ENCODE measurements at regions not wholly inside any gene's neighbourhood (a gene's known extent, or its start where the extent isn't known, plus 50 kb on each side); places are given as distances from the start of the nearest gene placed in this dataset.

DNA sequence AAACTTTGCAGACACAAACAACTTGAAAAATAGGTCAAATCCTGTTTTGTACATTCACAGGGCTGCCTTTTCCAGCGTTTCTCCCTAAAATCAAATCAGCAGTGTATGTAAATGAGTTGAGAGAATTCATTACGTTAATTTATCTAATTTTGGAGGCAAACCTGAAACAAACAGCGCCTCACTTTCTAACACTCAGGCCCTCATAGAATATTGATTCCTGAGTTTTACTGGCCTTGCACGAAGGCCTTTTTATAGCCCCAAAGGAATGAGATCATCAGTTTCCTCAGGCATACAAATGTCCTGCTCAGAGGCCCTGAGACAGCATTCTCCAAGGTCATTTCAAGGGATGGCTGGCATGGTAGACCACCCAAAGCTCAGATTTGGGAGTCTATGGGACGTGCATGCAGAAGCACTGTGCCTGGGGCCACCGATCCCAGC is 131.7 kb upstream of the CHST15 start:
- Mint-ChIP-seq H3K4me1 (peaks cover 12 to 18% of the 10 kb centered on the region in 2 experiments), H3K27ac (no peak overlapping the region), H3K9me3 (peaks cover 34 to 36% of the 10 kb centered on the region in 2 experiments), H3K27me3 (ENCODE audit: low read depth) (no peaks in the 10 kb centered on the region; the same call in 1 of the 2 replicates), H3K36me3 (ENCODE audit: insufficient read depth in 1 of 3, low read depth in 3 of 3) (peaks cover 0 to 8% (median 0%) of the 10 kb centered on the region in 3 experiments; a peak in 2 of 7 replicates), H3K4me3 (no peak overlapping the region)
- Histone ChIP-seq H3K79me1 (ENCODE audit: insufficient read depth, low read depth, low read length, poor library complexity, severe bottlenecking) (no peaks in the 10 kb centered on the region), H2BK12ac (ENCODE audit: insufficient read length, low read depth, low read length) (no peak overlapping the region), H3K4me1 (ENCODE audit: insufficient read depth, low read length) (0 out of 2 replicates have a peak, but pooled peaks cover 2% of the 10 kb centered on the region), H3K18ac (ENCODE audit: insufficient read length, low read depth, low read length) (no peak overlapping the region), H3K9ac (ENCODE audit: extremely low read depth, insufficient read length, low read length) (no peak overlapping the region), H3K23ac (ENCODE audit: insufficient read length, low read depth, low read length) (no peak overlapping the region), H3K23me2 (ENCODE audit: insufficient read length, low read depth, low read length, poor library complexity, severe bottlenecking) (peaks cover 2% of the 10 kb centered on the region), H2AFZ (ENCODE audit: low read length) (no peak overlapping the region), H4K20me1 (ENCODE audit: control insufficient read depth, insufficient read depth, insufficient read length) (no peaks in the 10 kb centered on the region), H4K8ac (replicated peaks; ENCODE audit: insufficient read length, low read depth, low read length) (no peak overlapping the region), H3K4me2 (ENCODE audit: insufficient read depth, insufficient read length, low read length) (no peak overlapping the region), H3T11ph (ENCODE audit: low read length) (no peak overlapping the region), H4K91ac (ENCODE audit: insufficient read length, low read depth, low read length) (no peak overlapping the region), H3K4ac (ENCODE audit: low read depth, low read length) (no peak overlapping the region), H3K27ac (ENCODE audit: insufficient read length, low read depth, low read length) (no peak overlapping the region), H2BK15ac (ENCODE audit: low read depth, low read length) (no peak overlapping the region), H3K9me3 (ENCODE audit: control insufficient read depth, low read depth, low read length) (no peaks in the 10 kb centered on the region), H2BK120ac (ENCODE audit: low read depth, low read length, poor library complexity, severe bottlenecking) (no peak overlapping the region), H4K5ac (ENCODE audit: insufficient read length, low read depth, low read length) (no peak overlapping the region), H2BK20ac (ENCODE audit: low read depth, low read length, poor library complexity, severe bottlenecking) (no peak overlapping the region), H2BK5ac (ENCODE audit: insufficient read length, low read length) (no peak overlapping the region), H3K14ac (ENCODE audit: insufficient read depth, low read length) (no peak overlapping the region), H3K27me3 (ENCODE audit: insufficient read depth, low read length) (no peaks in the 10 kb centered on the region), H2AK5ac (ENCODE audit: insufficient read length, low read length) (no peak overlapping the region), H3K79me2 (ENCODE audit: insufficient read depth, low read length) (no peaks in the 10 kb centered on the region), H3K56ac (ENCODE audit: insufficient read length, low read depth, low read length) (no peak overlapping the region)
- no CpG with 5 or more reads among the region's 6 CpGs for WGBS (ENCODE audit: extremely low coverage, insufficient read length, low lambda C conversion rate)
- DNase-seq = no peak
- TF ChIP-seq, protein P1, sequence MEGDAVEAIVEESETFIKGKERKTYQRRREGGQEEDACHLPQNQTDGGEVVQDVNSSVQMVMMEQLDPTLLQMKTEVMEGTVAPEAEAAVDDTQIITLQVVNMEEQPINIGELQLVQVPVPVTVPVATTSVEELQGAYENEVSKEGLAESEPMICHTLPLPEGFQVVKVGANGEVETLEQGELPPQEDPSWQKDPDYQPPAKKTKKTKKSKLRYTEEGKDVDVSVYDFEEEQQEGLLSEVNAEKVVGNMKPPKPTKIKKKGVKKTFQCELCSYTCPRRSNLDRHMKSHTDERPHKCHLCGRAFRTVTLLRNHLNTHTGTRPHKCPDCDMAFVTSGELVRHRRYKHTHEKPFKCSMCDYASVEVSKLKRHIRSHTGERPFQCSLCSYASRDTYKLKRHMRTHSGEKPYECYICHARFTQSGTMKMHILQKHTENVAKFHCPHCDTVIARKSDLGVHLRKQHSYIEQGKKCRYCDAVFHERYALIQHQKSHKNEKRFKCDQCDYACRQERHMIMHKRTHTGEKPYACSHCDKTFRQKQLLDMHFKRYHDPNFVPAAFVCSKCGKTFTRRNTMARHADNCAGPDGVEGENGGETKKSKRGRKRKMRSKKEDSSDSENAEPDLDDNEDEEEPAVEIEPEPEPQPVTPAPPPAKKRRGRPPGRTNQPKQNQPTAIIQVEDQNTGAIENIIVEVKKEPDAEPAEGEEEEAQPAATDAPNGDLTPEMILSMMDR (conservative IDR thresholded peaks at IDR 0.05) = no peak
